Hepatocyte (in vitro differentiated cells): ENCODE measurements at regions not wholly inside any gene's neighbourhood (a gene's known extent, or its start where the extent isn't known, plus 50 kb on each side); places are given as distances from the start of the nearest gene placed in this dataset.

Experiments used
- DNase-seq: peaks from one replicate; pipeline ENCODE4 v3.0.0-alpha.2; 2016; ENCODE audit warnings: low spot score
- H2AFZ ChIP-seq: fragments of 200-600 bp; sonication (generic); 2 replicates; pipeline ENCODE4 v1.6.0; 2016; ENCODE audit warnings: antibody characterized with exemption, mild to moderate bottlenecking
- H3K27ac ChIP-seq: fragments of 200-600 bp; sonication (generic); 2 replicates; pipeline ENCODE4 v1.5.1; 2016; ENCODE audit warnings: mild to moderate bottlenecking
- H3K27me3 ChIP-seq: fragments of 200-600 bp; sonication (generic); 2 replicates; pipeline ENCODE4 v1.6.1; 2016
- H3K36me3 ChIP-seq: fragments of 200-600 bp; sonication (generic); replicated peaks from 2 replicates; pipeline ENCODE4 v1.5.1; 2016; ENCODE audit warnings: low read depth; ENCODE audit not compliant: insufficient read depth
- H3K4me1 ChIP-seq: fragments of 200-600 bp; sonication (generic); 2 replicates; pipeline ENCODE4 v1.5.1; 2016; ENCODE audit warnings: mild to moderate bottlenecking, moderate library complexity; ENCODE audit not compliant: insufficient read depth
- H3K4me2 ChIP-seq: fragments of 200-600 bp; sonication (generic); 2 replicates; pipeline ENCODE4 v1.6.0; 2016
- H3K4me3 ChIP-seq: fragments of 200-600 bp; sonication (generic); 2 replicates; pipeline ENCODE4 v1.5.1; 2016; ENCODE audit warnings: mild to moderate bottlenecking
- H3K79me2 ChIP-seq: fragments of 200-600 bp; sonication (generic); 2 replicates; pipeline ENCODE4 v1.6.0; 2017; ENCODE audit warnings: mild to moderate bottlenecking
- H3K9me2 ChIP-seq: fragments of 200-600 bp; sonication (generic); replicated peaks from 2 replicates; pipeline ENCODE4 v1.6.0; 2017; ENCODE audit warnings: mild to moderate bottlenecking; ENCODE audit not compliant: insufficient read depth
- H3K9me3 ChIP-seq: fragments of 200-600 bp; sonication (generic); 2 replicates; pipeline ENCODE4 v1.5.1; 2016; ENCODE audit warnings: low read depth, mild to moderate bottlenecking
- H4K20me1 ChIP-seq: fragments of 200-600 bp; sonication (generic); 2 replicates; pipeline ENCODE4 v1.6.0; 2016; ENCODE audit warnings: mild to moderate bottlenecking; ENCODE audit not compliant: insufficient read depth, poor library complexity, severe bottlenecking
- CTCF ChIP-seq: fragments of 200-600 bp; sonication (generic); IDR thresholded peaks from 2 replicates; pipeline ENCODE4 v1.5.1; 2016; ENCODE audit warnings: antibody characterized with exemption, mild to moderate bottlenecking; ENCODE audit not compliant: poor library complexity
- EZH2 ChIP-seq: fragments of 200-600 bp; sonication (generic); IDR thresholded peaks from 2 replicates; pipeline ENCODE4 v1.6.1; 2016; ENCODE audit warnings: antibody characterized with exemption, mild to moderate bottlenecking, borderline replicate concordance
- EZH2phosphoT487 ChIP-seq: fragments of 200-600 bp; sonication (generic); IDR thresholded peaks from one replicate; pipeline ENCODE4 v1.6.1; 2018; ENCODE audit warnings: antibody characterized with exemption, mild to moderate bottlenecking, low read depth, moderate library complexity; ENCODE audit not compliant: unreplicated experiment, severe bottlenecking
- WGBS: methylation state at CpG from one replicate; pipeline ENCODE4 v1.1.6; 2016; ENCODE audit warnings: low lambda C conversion rate; ENCODE audit errors: missing lambda C conversion rate; 5-methylcytosine and 5-hydroxymethylcytosine counted together

GRCh38 chr4:171203425-171203824 is 609.8 kb upstream of the GALNTL6 start:
- Histone ChIP-seq H3K9me2 (no peaks in the 10 kb centered on the region), H3K79me2 (no peaks in the 10 kb centered on the region), H3K36me3 (no peaks in the 10 kb centered on the region), H3K27me3 (no peaks in the 10 kb centered on the region), H3K27ac (no peak overlapping the region), H2AFZ (no peak overlapping the region), H4K20me1 (no peaks in the 10 kb centered on the region), H3K4me2 (no peak overlapping the region), H3K9me3 (no peaks in the 10 kb centered on the region), H3K4me3 (no peak overlapping the region), H3K4me1 (no peaks in the 10 kb centered on the region)
- TF ChIP-seq EZH2 (no peak), EZH2phosphoT487 (no peak), CTCF (no peak)
- no peak for DNase-seq
- 50% methylated on average over 2 of the region's 2 CpGs for WGBS

- DNase-seq, result peak; percentile 18
- H3K4me3 ChIP-seq, result no peak overlapping the region
- 88% methylated on average over 4 of the region's 4 CpGs for WGBS
- H3K4me2 ChIP-seq, result no peak overlapping the region
- H3K4me1 ChIP-seq, result no peaks in the 10 kb centered on the region
- no peaks in the 10 kb centered on the region for H3K9me3 ChIP-seq
- H3K27me3 ChIP-seq, result no peaks in the 10 kb centered on the region
- no peaks in the 10 kb centered on the region for H4K20me1 ChIP-seq
- no peaks in the 10 kb centered on the region for H3K79me2 ChIP-seq
- TF ChIP-seq EZH2phosphoT487 (no peak), EZH2 (no peak), CTCF (no peak)
- no peak overlapping the region for H2AFZ ChIP-seq
- no peak overlapping the region for H3K27ac ChIP-seq
- H3K9me2 ChIP-seq, result no peaks in the 10 kb centered on the region
- no peaks in the 10 kb centered on the region for H3K36me3 ChIP-seq
Observed at GRCh38 chr4:171202908-171203307, 610.3 kb upstream of the GALNTL6 start.

GRCh38 chr4:171186700-171187099 is 626.5 kb upstream of the GALNTL6 start:
- no peak for TF ChIP-seq EZH2phosphoT487
- no peak for TF ChIP-seq EZH2
- TF ChIP-seq CTCF, result peak; percentile 21
- Histone ChIP-seq H3K27me3 (no peaks in the 10 kb centered on the region), H3K4me1 (no peaks in the 10 kb centered on the region), H3K4me2 (no peak overlapping the region), H3K36me3 (no peaks in the 10 kb centered on the region), H3K9me2 (no peaks in the 10 kb centered on the region), H3K9me3 (no peaks in the 10 kb centered on the region), H3K79me2 (no peaks in the 10 kb centered on the region), H4K20me1 (no peaks in the 10 kb centered on the region), H3K27ac (no peak overlapping the region), H2AFZ (no peak overlapping the region), H3K4me3 (no peak overlapping the region)
- WGBS, result 67% methylated on average over 2 of the region's 2 CpGs
- DNase-seq, result peak; percentile 9

GRCh38 chr4:171181090-171181489 is 632.1 kb upstream of the GALNTL6 start:
- Histone ChIP-seq H3K9me3 (no peaks in the 10 kb centered on the region), H3K4me1 (no peaks in the 10 kb centered on the region)
- no peak for TF ChIP-seq CTCF
- TF ChIP-seq EZH2, result no peak
- no peak for TF ChIP-seq EZH2phosphoT487

More at GRCh38 chr4:171181090-171181489, 632.1 kb upstream of the GALNTL6 start:
- no peaks in the 10 kb centered on the region for H3K27me3 ChIP-seq
- no peak overlapping the region for H3K27ac ChIP-seq
- no peak overlapping the region for H3K4me3 ChIP-seq
- H4K20me1 ChIP-seq, result no peaks in the 10 kb centered on the region
- no peaks in the 10 kb centered on the region for H3K36me3 ChIP-seq
- DNase-seq, result no peak
- WGBS, result 61% methylated on average over 1 of the region's 1 CpG
- no peaks in the 10 kb centered on the region for H3K79me2 ChIP-seq
- no peaks in the 10 kb centered on the region for H3K9me2 ChIP-seq
- no peak overlapping the region for H2AFZ ChIP-seq
- no peak overlapping the region for H3K4me2 ChIP-seq
